ENCODE measurements at regions not wholly inside any gene's neighbourhood (a gene's known extent, or its start where the extent isn't known, plus 50 kb on each side); places are given as distances from the start of the nearest gene placed in this dataset.
A peak's percentile ranks its signal among the peaks of the same experiment; 100 is the strongest.

DNA sequence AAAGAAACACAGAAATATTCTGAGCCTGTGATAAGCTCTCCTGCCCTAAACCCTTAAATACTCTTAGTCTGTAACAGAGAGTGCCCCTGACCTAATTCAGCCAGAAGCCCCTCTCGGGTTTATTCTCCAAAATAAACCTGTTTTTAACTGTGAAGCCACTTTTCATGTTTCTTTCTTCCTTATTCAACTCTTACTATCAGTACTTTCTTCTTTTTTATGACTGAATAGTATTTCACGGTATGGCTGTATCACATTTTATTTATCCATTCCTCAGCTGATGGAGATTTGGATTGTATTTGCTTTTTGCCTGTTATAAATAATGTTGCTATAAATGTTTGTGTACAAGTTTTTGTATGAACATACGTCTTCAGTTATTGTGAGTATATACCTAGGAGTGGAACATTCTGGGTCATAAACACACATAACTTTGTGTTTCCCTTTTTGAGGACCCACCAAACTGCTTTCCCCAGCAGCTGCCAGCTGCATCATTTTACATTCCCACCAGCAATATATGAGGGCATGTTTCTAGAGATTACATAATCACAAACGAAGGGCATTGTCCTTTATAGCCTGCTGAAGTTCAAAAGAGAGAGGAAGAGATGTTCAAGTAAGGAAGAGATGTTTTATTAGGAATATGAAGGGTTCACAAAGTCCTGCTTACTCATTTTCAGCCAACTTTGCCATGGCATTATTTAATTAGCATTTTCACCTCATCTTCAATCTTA is 199.4 kb upstream of the NUDT4 start:
- TF ChIP-seq, protein P1, sequence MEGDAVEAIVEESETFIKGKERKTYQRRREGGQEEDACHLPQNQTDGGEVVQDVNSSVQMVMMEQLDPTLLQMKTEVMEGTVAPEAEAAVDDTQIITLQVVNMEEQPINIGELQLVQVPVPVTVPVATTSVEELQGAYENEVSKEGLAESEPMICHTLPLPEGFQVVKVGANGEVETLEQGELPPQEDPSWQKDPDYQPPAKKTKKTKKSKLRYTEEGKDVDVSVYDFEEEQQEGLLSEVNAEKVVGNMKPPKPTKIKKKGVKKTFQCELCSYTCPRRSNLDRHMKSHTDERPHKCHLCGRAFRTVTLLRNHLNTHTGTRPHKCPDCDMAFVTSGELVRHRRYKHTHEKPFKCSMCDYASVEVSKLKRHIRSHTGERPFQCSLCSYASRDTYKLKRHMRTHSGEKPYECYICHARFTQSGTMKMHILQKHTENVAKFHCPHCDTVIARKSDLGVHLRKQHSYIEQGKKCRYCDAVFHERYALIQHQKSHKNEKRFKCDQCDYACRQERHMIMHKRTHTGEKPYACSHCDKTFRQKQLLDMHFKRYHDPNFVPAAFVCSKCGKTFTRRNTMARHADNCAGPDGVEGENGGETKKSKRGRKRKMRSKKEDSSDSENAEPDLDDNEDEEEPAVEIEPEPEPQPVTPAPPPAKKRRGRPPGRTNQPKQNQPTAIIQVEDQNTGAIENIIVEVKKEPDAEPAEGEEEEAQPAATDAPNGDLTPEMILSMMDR (IDR thresholded peaks at IDR 0.05; ENCODE audit: insufficient read depth, low read depth, low read length) = no peak
- no peak for DNase-seq (ENCODE audit: low read depth)
- H3K4me3 ChIP-seq (ENCODE audit: low read depth, low read length) = no peak overlapping the region

DNA sequence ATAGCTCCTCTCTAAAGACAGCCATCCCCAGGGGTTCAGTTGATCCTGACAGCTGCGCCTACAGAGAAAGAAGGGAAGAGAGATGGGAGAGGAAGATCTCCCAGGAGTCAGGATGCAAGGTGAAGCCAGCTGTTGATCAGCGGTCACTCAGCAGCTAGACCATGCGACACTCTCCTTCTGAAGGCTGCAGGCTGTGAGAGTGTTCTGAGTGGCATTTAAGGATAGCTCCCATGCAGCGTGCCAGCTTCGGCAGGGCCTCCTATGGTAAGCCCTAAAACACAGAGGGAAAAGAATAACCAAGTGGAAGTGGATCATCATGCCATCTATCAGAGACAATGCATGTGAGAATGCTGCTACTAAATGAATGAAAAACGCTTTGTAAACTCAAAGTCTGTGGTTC is 197.9 kb upstream of the NUDT4 start:
- H3K4me3 ChIP-seq (ENCODE audit: low read depth, low read length) = no peak overlapping the region
- TF ChIP-seq, protein P1 (IDR thresholded peaks at IDR 0.05; ENCODE audit: insufficient read depth, low read depth, low read length) = no peak
- no peak for DNase-seq (ENCODE audit: low read depth)

DNA sequence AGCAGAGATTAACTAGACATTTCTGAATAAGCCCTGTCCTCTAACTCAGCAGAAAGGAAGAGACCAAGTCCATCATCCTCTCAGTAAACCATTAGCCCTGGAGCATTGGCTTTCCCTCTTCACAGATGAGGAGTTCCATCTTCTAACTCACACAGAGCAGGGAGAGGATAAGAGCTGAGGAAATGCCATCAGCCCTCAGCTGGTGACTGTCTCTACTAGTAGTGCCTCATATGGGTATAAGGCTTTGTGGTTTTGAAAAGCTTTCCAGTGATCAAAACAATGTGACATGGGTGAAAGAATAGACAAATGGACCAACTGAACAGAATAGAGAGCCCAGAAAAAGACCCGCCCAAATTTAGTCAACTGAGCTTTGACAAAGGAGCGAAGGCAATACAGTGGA is 197.2 kb upstream of the NUDT4 start:
- TF ChIP-seq, protein P1 (IDR thresholded peaks at IDR 0.05; ENCODE audit: insufficient read depth, low read depth, low read length) = no peak
- H3K4me3 ChIP-seq (ENCODE audit: low read depth, low read length) = no peak overlapping the region
- no peak for DNase-seq (ENCODE audit: low read depth)

DNA sequence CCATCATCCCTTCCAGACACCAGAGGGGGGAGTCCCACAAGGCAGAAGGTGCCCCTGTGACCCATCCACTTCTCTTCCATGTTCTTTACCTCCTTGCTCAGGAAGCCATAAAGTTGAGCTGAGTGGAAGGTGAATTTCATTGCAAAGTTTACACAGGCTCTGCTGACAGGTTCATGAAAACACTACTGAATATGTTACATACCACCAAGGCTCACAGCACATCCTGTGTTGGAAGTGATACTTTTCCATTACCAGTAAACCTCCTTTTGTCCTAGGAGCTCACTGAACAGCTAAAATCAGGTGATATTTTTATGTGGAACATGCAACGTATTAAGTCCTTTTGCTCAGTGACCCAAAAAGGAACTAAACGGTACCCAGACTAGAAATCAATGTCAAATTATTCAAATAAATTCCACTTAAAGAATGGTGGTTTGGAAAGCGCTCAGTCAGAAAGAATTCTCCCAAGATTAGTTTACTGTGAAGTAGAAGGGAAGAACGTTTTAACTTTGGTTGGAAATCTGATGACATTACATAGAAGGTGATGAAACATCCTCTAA is 196.2 kb upstream of the NUDT4 start:
- DNase-seq (ENCODE audit: low read depth) = no peak
- TF ChIP-seq, protein P1 (IDR thresholded peaks at IDR 0.05; ENCODE audit: insufficient read depth, low read depth, low read length) = no peak
- H3K4me3 ChIP-seq (ENCODE audit: low read depth, low read length) = no peak overlapping the region

DNA sequence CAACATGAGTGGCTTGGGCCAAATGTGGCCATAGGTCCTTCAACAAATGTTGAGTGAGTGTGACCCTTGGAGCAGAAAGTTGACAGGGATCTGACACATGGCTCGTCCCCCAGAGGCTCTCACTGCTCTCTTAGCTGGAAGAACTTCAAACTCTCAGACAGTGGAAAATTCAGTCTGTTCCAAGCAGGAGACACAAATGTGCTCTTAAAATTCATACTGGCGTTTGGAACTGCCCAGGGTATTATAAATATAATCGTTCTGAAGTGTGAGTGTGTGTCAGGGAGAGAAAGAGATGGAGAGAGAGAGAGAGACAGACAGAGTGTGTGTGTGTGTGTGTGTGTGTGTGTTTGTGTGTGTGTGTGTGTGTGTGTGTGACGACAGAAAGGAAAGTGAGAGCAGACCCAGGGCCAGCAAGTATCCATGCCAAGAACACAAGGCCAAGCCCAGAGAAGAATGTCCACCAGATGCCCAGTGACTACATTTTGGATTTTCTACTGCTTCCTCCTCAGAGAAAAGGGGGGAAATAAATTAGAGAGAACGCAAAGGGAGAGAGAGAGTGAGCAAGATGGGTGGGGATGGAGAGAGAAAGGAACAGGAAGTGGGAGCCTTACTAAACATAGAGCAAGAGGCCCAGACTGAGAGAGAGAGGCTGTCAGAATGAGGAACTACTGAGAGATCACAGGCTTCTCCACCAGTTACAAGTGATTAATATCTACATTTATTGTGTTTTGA is 193.6 kb upstream of the NUDT4 start:
- TF ChIP-seq, protein P1 (IDR thresholded peaks at IDR 0.05; ENCODE audit: insufficient read depth, low read depth, low read length) = no peak
- H3K4me3 ChIP-seq (ENCODE audit: low read depth, low read length) = no peak overlapping the region
- DNase-seq (ENCODE audit: low read depth) = peak; percentile 16

DNA sequence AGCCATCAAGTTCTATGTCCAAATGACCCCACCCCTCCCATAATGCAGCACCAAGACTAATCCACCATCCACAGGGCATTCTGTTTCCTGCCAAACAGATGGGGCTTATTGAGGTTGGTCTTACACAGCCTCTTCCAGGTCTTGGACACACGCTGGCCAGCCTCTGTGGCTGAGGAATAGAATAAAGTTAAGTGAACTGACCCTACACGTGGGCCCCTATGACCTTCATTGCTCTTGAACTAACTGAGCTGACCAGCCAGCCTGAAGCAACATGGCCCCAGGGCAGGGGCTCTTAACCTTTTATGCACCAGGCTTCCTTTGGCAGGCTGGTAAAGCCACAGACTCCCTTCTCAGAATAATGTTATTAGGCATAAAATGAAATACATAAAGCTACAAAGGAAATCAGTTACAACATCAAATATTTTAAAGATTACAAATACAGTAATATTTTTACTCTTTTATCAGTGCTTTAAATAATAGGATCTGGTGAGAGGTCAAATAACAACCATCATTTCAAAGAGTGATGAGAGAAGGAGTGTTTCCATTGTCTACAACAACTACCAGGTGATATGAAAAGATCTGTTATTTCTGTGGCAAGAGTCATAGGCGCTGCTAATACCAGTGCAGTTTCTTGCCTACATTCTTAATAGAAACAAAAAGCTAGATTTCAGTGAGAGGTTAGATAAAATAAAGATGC is 192.9 kb upstream of the NUDT4 start:
- DNase-seq (ENCODE audit: low read depth) = no peak
- no peak overlapping the region for H3K4me3 ChIP-seq (ENCODE audit: low read depth, low read length)
- TF ChIP-seq, protein P1 (IDR thresholded peaks at IDR 0.05; ENCODE audit: insufficient read depth, low read depth, low read length) = no peak
